ENCODE measurements at regions not wholly inside any gene's neighbourhood (a gene's known extent, or its start where the extent isn't known, plus 50 kb on each side); places are given as distances from the start of the nearest gene placed in this dataset.

GRCh38 chr6:134731615-134732014 is 218.3 kb downstream of the ALDH8A1 start:
- no peak overlapping the region for H3K4me3 ChIP-seq (replicated peaks; ENCODE audit: insufficient read depth, low read length)
- H3K27me3 ChIP-seq (ENCODE audit: insufficient read depth, poor library complexity, severe bottlenecking), result peaks cover 1% of the 10 kb centered on the region
- H3K27ac ChIP-seq (replicated peaks), result no peak overlapping the region
- TF ChIP-seq SPI1 (IDR thresholded peaks at IDR 0.05; ENCODE audit: borderline replicate concordance, low read depth) (no peak), REST (IDR thresholded peaks at IDR 0.05; ENCODE audit: insufficient replicate concordance, low read depth) (no peak), GABPA (IDR thresholded peaks at IDR 0.05; ENCODE audit: low read depth) (no peak), POLR2AphosphoS5 (IDR thresholded peaks at IDR 0.05; ENCODE audit: low read depth) (no peak), CTCF (IDR thresholded peaks at IDR 0.05; ENCODE audit: insufficient read depth, low read length) (no peak)
- no peak for DNase-seq (ENCODE audit: low read depth in 1 of 2, low spot score in 1 of 2)

GRCh38 chr6:134730013-134730412 is 219.9 kb downstream of the ALDH8A1 start:
- DNase-seq (ENCODE audit: low read depth in 1 of 2, low spot score in 1 of 2), result no peak
- no peak overlapping the region for H3K27ac ChIP-seq (replicated peaks)
- TF ChIP-seq SPI1 (IDR thresholded peaks at IDR 0.05; ENCODE audit: borderline replicate concordance, low read depth) (no peak), GABPA (IDR thresholded peaks at IDR 0.05; ENCODE audit: low read depth) (no peak), CTCF (IDR thresholded peaks at IDR 0.05; ENCODE audit: insufficient read depth, low read length) (no peak), POLR2AphosphoS5 (IDR thresholded peaks at IDR 0.05; ENCODE audit: low read depth) (no peak), REST (IDR thresholded peaks at IDR 0.05; ENCODE audit: insufficient replicate concordance, low read depth) (no peak)
- H3K27me3 ChIP-seq (ENCODE audit: insufficient read depth, poor library complexity, severe bottlenecking), result peaks cover 2% of the 10 kb centered on the region
- no peak overlapping the region for H3K4me3 ChIP-seq (replicated peaks; ENCODE audit: insufficient read depth, low read length)

- H3K27ac ChIP-seq (replicated peaks), result no peak overlapping the region
- TF ChIP-seq CTCF (IDR thresholded peaks at IDR 0.05; ENCODE audit: insufficient read depth, low read length) (no peak), GABPA (IDR thresholded peaks at IDR 0.05; ENCODE audit: low read depth) (no peak), POLR2AphosphoS5 (IDR thresholded peaks at IDR 0.05; ENCODE audit: low read depth) (no peak), REST (IDR thresholded peaks at IDR 0.05; ENCODE audit: insufficient replicate concordance, low read depth) (no peak), SPI1 (IDR thresholded peaks at IDR 0.05; ENCODE audit: borderline replicate concordance, low read depth) (no peak)
- no peak overlapping the region for H3K4me3 ChIP-seq (replicated peaks; ENCODE audit: insufficient read depth, low read length)
- H3K27me3 ChIP-seq (ENCODE audit: insufficient read depth, poor library complexity, severe bottlenecking), result peaks cover 2% of the 10 kb centered on the region
- DNase-seq (ENCODE audit: low read depth in 1 of 2, low spot score in 1 of 2), result no peak
Observed at GRCh38 chr6:134729561-134729960, 220.3 kb downstream of the ALDH8A1 start.

Data from HL-60 (cell line).